ENCODE measurements at regions not wholly inside any gene's neighbourhood (a gene's known extent, or its start where the extent isn't known, plus 50 kb on each side); places are given as distances from the start of the nearest gene placed in this dataset.

GRCh38 chr9:79362100-79363081, 209.4 kb upstream of the TLE4 start:
- DNase-seq (no peak), ATAC-seq (no peak)
- intact Hi-C loops (cut with DNase I) = no loop called here
- Histone ChIP-seq H3K4me1 (no peaks in the 10 kb centered on the region), H3K4me3 (no peak overlapping the region), H3K36me3 (no peaks in the 10 kb centered on the region), H3K27me3 (no peaks in the 10 kb centered on the region), H3K9me3 (no peaks in the 10 kb centered on the region), H3K27ac (no peak overlapping the region)
- TF ChIP-seq, protein P1, sequence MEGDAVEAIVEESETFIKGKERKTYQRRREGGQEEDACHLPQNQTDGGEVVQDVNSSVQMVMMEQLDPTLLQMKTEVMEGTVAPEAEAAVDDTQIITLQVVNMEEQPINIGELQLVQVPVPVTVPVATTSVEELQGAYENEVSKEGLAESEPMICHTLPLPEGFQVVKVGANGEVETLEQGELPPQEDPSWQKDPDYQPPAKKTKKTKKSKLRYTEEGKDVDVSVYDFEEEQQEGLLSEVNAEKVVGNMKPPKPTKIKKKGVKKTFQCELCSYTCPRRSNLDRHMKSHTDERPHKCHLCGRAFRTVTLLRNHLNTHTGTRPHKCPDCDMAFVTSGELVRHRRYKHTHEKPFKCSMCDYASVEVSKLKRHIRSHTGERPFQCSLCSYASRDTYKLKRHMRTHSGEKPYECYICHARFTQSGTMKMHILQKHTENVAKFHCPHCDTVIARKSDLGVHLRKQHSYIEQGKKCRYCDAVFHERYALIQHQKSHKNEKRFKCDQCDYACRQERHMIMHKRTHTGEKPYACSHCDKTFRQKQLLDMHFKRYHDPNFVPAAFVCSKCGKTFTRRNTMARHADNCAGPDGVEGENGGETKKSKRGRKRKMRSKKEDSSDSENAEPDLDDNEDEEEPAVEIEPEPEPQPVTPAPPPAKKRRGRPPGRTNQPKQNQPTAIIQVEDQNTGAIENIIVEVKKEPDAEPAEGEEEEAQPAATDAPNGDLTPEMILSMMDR (IDR thresholded peaks at IDR 0.05) = no peak

DNA sequence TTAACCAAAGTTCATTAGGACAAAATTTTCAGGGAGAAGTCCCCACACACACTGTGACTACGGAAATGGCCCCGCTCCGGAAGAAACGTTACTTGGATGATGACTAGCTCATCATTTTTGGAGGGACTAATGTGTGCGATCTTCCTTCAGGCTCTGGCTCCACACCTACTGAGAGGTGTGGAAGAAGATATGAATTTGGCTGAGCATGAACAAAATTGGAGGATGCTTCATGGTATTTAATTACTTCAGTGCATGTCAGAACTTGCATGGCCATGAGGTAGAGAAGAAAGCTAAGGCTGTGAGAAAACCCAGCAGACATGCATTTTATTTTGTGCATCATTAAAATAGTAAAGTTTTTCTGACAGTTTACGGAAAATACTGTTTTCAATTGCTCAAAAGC, 202.1 kb upstream of the TLE4 start:
- intact Hi-C loops (cut with DNase I) = no loop called here
- Histone ChIP-seq H3K27ac (no peak overlapping the region), H3K27me3 (no peaks in the 10 kb centered on the region), H3K36me3 (no peaks in the 10 kb centered on the region), H3K4me3 (no peak overlapping the region), H3K9me3 (no peaks in the 10 kb centered on the region), H3K4me1 (no peaks in the 10 kb centered on the region)
- no peak for DNase-seq
- no peak for ATAC-seq
- TF ChIP-seq, protein P1 (IDR thresholded peaks at IDR 0.05) = no peak

- intact Hi-C loops (cut with DNase I) = no loop called here
- Histone ChIP-seq H3K9me3 (no peaks in the 10 kb centered on the region), H3K4me3 (no peak overlapping the region), H3K27me3 (no peaks in the 10 kb centered on the region), H3K36me3 (no peaks in the 10 kb centered on the region), H3K27ac (no peak overlapping the region), H3K4me1 (no peaks in the 10 kb centered on the region)
- TF ChIP-seq, protein P1 (IDR thresholded peaks at IDR 0.05) = no peak
- DNase-seq (no peak), ATAC-seq (no peak)
These were observed 200.5 kb upstream of the TLE4 start for GRCh38 chr9:79371301-79371700.

- DNase-seq (no peak), ATAC-seq (no peak)
- no peaks in the 10 kb centered on the region for H3K27me3 ChIP-seq
- no peak overlapping the region for H3K4me3 ChIP-seq
- TF ChIP-seq, protein P1 (IDR thresholded peaks at IDR 0.05) = no peak
- no peak overlapping the region for H3K27ac ChIP-seq
- H3K36me3 ChIP-seq = no peaks in the 10 kb centered on the region
- no peaks in the 10 kb centered on the region for H3K4me1 ChIP-seq
- intact Hi-C loops (cut with DNase I) = no loop called here
- no peaks in the 10 kb centered on the region for H3K9me3 ChIP-seq
These were observed 199.7 kb upstream of the TLE4 start for GRCh38 chr9:79371948-79372555.

DNA sequence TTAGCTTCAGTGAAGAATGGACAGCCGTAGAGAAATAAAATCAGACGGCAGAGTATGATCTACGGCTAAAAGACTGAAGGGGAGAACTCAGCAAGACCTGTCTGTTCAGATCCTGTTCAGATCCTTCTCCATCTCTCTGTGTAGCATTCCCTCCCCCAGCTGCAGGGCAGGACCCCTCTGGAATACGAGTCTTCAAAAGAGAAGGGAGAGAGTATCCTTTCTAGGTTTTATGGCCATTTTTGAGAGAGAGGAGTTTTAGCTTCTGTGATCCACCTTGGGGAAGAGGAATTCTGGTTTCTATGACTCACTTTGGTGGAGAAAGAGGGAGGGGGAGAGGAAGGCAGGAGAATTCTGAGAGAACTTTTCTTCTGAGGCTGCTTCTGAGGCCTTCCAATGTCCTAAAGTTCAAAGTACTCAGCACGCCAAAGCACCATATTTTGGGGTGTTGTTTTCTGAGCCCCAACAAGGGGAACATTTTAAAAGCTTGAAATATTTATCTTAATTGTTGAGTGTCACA, 194.4 kb upstream of the TLE4 start:
- intact Hi-C loops (cut with DNase I) = no loop called here
- Histone ChIP-seq H3K27ac (no peak overlapping the region), H3K4me1 (no peaks in the 10 kb centered on the region), H3K36me3 (no peaks in the 10 kb centered on the region), H3K27me3 (no peaks in the 10 kb centered on the region), H3K4me3 (no peak overlapping the region), H3K9me3 (no peaks in the 10 kb centered on the region)
- TF ChIP-seq, protein P1 (IDR thresholded peaks at IDR 0.05) = no peak
- no peak for DNase-seq
- ATAC-seq = no peak

Measured in upper lobe of right lung (tissue), 1 donor.